Activated T-cell treated with anti-CD3 and anti-CD28 coated beads for 48 hours (primary cell): ENCODE measurements at regions not wholly inside any gene's neighbourhood (a gene's known extent, or its start where the extent isn't known, plus 50 kb on each side); places are given as distances from the start of the nearest gene placed in this dataset.

Source experiments
- DNase-seq: peaks from one replicate; pipeline ENCODE4 v3.0.0-alpha.2; 2020; ENCODE audit warnings: low read depth

GRCh38 chr19:32176591-32176990 lies 168.8 kb upstream of the ZNF507 start:
- DNase-seq = no peak

DNA sequence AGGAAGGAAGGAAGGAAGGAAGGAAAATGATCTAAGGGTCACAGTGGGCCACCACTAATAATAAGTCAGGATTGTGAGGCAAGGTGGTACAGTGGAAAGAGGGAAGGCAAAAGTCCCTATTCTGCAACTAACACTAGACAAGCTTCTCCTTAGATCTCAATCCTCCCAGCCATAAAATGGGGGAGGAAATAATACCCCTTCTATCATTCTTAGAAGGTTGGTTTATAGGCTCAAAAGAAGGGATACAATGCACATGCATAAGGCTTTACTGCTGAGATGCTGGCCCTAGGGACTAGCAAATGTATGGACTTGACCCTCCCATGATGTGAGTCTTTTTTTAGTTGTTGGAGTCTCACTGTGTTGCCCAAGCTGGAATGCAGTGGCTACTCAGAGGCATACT lies 167.7 kb upstream of the ZNF507 start:
- DNase-seq = no peak

DNA sequence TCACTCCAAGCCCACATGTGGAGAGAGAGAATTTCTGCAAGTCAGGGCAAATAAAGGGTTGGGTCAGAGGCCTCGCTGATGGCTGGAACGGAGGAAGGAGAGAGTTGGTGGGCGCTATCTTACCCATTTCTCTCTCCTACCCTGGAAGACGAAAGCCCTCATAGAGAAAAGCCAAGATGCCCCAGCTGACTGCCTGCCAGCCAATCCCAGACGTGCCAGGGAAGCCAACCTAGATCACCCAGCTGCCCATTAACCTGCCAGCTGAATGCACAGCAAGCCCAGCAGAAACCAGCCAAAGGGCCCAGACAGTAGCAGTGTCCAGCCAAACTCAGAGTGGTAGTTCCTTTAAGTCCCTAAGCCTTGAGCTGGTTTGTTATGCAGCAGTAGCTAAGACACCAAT lies 167.0 kb upstream of the ZNF507 start:
- no peak for DNase-seq

DNA sequence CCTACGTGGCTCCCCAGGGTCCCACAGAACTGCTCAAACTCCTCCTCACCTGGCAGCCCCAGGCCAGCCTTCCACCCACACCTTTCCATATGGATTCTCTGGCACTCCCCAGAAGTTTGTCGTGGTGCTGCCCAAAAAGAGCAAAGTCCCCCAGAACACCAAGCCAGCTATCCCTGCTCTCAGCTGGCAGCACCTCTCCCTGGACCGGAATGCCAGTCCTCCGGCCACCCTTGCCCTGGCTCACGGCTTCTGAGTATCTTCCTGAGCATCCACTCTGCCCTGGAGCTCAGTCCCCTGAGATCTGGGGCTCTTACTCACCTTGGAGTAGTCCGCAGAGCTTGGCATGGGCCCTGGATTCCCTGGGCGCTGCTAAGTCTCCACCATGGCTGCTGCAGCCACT lies 166.5 kb upstream of the ZNF507 start:
- no peak for DNase-seq

DNA sequence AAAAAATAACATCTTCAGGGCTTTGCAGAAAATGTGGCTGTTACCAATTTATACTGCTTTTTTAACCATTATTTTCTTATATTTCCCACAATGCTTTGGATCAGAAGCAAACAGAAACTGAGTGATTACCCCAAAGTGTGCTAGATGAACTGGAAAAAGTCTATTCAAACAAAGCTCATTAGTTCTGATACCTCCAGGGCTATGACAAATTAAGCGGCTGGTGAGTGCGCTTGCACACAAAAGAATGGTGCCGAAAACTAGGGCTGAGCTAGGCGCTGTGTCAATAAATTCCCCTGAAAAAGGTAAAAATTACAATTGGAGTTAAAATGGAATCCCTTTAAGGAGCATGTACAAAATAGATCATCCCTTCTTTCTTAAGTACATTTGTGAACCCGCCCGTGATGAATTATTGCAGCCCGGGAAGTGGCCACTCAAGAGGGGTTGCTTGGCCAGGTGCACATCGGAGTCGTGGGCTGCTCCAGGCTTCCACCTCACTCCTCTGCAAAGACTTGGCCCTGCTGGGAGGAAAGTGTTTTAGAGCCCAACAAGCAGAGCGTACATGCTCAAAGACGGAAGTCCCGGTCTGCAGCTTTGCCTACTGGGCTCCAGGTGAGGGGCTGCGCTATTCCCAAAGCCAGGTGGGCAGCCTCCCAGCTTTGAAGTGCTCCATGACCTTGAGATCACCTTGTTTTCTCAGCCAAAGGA lies 164.0 kb upstream of the ZNF507 start:
- no peak for DNase-seq

DNA sequence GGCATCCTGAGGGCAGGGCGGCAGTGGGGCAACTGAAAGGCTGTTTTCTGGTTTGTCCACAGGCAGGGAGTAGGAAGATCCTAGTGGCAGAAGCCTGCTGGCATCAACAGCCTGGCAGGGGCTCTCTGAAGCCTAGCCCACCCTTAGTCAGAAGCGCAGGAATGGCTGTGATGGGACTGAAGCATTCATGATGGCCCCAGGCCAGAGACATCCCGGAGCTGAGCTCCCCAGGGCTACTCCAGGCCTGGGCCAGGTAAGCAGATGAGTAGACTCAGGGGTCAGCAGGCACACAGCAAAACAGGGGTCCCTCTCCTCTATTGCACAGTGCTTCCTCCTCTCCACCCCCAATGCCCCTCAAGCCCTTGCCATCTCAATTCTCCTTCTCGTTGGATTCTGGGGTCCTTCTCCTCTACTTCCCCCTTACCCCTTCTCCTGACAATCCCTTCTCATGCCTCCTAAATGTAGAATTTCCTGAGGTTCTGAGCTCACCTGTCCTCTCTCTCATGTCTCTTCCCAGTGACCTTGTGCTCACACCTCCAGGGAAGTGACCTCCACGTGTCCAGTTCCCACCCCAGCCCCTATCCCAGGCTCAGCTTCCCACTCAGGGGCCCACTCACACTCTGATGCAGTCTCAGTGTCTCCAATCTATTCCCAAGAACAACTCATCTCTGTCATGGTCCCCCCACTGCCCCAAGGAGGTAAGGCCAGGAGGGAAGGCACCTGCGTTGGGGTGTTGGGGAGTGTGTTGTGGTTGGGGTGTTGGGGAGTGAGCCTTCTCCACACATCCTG lies 158.7 kb upstream of the ZNF507 start:
- DNase-seq = no peak

DNA sequence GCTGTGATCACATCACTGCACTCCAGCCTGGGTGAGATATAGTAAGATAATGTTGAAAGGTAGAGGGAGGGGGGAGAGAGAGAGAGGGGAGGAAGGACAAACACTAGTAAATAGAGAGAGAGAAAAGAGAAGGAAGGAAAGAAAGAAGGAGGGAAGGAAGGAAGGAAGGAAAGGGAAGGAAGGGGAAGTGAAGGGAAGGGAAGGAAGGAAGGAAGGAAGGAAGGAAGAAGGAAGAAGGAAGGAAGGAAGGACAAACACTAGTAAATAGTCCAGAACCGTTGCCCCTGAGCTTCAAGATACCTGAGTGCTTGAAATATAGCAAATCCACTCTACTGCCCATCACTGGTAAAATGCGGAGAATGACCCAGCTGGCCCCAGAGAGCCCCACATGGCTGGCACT lies 156.5 kb upstream of the ZNF507 start:
- no peak for DNase-seq

DNA sequence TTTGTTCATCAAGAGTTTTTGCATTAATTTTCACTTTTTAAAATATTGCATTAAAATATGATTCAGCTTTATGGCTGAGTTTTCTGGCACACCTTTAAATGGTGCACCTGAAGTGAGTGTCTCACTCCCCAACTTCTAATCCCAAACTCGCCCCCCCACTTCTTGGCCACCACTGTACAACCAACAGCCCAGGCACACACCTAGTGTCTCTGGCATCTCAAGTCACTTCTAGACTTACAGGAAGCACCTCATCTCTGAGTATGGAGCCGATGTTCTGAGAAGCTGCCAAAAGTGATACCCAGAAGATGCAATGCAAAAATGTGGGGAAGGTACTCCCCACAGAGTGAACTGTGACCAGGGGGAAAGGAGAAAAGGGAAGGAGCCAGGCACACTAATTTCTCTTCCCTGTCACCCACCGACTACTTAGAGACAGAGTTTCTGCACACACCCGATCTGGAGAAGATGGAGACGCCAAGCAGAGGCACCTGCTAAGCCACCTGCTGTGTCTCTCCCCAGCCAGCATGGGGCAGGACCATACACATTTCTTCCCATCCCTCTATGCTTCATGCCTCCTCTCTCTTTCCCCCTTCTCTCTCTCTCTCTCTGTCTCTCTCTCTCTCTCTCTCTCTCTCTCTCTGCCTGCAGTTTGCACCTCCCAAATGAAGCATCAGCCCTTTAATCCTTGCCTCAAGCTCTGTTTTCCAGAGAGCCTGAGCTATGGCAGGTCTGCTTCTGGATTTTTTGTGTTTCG lies 155.3 kb upstream of the ZNF507 start:
- no peak for DNase-seq

GRCh38 chr19:32191921-32192320 lies 153.5 kb upstream of the ZNF507 start:
- DNase-seq = no peak

DNA sequence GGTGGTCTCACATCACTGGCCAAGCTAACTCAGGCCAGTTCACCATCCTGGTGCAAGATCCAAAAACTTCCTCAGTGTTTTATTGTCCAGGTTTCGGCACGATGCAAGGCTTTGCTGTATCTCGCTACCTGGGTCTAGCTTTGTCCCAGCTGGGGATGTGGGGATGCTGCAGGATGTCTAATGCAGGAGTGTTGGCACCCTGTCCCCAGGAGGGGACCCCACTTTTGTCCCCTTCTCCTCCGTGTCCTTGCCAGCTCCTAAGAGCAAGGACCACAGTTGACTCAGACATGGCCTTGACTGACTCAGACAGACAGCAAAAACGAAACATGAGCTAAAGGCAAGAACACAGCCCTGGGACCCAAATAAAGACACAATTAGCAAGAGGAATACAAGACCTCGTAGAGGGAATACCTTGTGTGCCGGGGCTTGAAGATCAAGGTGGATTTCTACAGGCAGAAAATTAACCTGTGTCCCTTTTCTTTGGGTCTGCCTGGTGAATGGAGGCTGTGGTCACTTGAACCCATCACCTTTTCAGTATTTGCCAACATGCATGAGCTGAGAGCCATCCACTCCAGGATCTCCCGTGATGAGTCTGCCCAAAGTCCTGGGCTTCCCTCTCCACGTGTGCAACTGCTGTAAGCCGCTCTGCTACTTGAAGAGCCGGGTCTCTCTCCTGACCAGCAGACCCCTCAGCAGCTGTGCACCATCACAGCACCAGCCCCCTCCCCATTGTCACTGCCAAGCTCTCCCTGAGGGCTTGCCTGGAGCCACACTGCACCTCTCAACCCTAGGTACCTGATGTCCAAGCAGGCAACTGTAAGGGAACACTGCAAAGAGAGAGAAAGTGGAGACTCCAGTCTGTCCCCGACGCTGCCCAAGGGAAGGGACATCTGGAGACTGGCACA lies 149.5 kb upstream of the ZNF507 start:
- DNase-seq = no peak

- no peak for DNase-seq
Measured at GRCh38 chr19:32196690-32197420, 148.6 kb upstream of the ZNF507 start.

DNA sequence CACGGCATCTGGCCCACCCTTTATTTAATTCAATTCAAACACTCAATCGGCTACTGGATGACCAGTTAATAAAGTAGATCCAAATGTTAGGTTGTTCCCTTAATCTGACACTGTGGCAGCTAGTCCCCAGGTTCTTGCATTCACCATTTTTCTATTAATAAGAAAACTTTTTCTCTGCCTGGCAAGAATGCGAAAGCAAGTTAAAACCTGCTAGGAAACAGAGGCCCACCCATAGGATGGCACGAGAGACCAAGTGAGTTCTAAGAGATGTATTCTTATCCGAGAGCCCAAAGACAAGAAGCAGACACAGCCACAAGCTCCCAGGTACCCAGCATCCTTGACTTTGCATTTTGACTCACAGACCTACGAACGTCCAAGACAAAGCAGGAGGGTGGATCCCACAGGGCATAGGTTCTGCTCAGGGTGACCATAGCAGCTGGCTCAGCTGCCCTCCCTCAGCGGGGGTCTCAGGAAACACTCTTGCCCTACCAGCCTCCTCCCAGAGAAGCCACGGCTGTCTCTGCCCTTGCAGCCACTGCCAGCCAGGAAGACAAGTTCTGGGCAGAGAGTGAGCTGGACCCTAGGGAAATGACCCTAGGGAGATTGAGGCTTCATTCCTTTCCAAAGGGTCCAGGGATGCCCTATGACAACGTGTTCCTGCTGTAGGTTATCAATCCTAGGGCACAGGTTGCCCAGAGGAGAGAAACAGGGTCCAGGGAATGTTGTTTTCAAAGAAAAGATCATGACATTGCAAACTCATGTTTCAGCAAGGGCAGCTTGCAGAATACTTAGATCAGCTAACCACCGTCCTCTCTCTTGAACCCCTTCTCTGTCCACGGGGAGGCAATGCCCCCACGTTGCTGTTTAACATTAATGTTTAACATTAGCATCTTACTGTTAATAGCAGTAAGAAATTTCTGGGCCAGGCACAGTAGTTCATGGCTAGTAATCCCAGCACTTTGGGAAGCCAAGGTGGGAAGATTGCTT lies 147.2 kb upstream of the ZNF507 start:
- no peak for DNase-seq

DNA sequence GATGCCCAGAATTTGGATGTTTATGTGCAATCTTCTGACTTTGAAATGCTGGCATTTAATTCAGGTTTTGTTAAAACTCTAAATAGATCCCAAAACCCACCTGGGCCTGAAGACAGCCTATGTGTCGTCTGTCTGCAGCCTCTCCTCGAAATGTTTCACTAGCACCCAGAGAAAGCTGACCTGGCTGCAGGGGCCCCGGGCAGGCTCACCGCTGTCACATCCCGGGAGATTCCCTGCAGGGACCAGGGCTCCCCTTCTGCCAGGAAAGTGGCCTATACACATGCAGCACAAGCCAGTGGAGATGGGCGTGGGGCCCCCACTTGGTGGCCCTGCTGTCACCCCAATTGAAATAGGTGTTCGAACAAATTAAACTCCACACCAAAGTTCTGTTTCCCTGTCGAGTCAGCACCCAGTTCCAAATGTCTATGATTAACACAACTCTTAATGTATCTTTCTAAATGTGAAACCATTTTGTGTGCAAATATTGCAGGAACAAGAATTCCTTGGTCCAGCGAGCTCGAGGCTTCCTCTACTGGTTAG lies 145.8 kb upstream of the ZNF507 start:
- no peak for DNase-seq

GRCh38 chr19:32200312-32201038 lies 144.9 kb upstream of the ZNF507 start:
- no peak for DNase-seq

DNA sequence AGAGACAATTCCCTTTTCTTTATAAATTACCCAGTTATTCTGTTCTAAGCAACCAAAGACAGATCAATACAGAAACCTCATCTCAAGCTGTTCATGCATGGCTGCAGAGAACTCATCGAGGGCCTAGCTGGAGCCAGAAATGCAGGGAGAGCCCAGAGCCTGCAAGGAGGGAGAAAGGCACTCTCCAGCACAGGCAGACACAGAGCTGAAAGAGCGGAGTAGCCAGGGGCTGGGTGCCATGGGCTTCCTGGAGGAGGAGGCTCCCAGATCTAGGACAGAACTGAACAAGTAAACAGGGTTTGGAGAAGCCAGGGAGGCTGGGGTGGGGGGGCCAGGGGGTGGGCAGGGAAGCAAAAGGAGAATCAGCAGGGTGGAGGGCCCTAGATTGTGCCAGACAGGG lies 144.2 kb upstream of the ZNF507 start:
- DNase-seq = no peak

DNA sequence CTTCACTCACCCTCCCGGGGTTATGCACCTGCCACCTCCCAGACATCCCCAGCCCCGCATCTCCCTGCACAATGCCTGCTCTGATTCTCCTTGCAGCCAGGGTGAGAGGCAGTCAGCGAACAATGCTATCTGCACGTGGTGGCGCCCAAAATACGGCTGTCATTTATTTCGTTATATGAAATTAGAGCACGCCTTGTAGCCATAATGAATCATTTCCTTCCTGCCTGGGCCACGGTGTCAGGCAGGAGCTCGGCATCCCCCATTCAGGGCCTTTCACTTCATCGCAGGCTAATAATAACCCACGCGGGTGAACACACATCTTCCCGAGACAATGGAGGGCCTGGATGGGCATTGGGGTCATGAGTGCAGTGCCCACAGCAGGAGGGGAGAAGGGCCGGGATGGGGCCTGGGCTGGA lies 143.8 kb upstream of the ZNF507 start:
- no peak for DNase-seq

DNA sequence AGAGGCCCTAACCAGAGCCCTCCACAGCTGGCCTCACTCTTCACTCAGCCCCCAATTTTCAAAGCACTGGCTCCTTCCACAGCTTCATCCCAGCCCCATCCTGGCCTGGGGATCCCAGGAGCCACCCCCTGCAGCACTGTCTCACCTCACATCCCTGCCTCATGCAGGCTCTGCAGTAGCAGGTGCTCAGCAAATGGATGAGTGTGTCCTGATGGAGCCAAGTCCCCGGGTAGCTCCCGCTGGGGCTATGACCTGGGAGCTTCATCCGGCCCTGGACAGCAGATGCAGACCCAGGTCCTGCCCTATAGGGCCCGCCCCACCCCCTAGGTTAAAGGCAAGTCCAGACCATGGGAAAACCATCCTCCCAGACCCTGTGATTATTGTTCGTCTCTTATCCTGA lies 143.2 kb upstream of the ZNF507 start:
- DNase-seq = no peak

- no peak for DNase-seq
Measured at GRCh38 chr19:32203161-32203560, 142.2 kb upstream of the ZNF507 start.

GRCh38 chr19:32206065-32206464 lies 139.3 kb upstream of the ZNF507 start:
- DNase-seq = no peak
